ENCODE measurements at regions not wholly inside any gene's neighbourhood (a gene's known extent, or its start where the extent isn't known, plus 50 kb on each side); places are given as distances from the start of the nearest gene placed in this dataset.
"Not testable (repeated sequence)": the region's sequence is repeated elsewhere in the genome, so short reads cannot be mapped to it uniquely, and the experiment has no call there.

GRCh38 chr18:77346208-77346810 lies 96.7 kb downstream of the GALR1 start:
- Histone ChIP-seq H3K4me1 (ENCODE audit: insufficient read depth, low read length) (no peaks in the 10 kb centered on the region), H3K4me2 (ENCODE audit: insufficient read depth, low read length) (no peak overlapping the region), H3K36me3 (ENCODE audit: insufficient read depth, low read length) (no peaks in the 10 kb centered on the region), H3K27me3 (ENCODE audit: insufficient read depth, low read length, poor library complexity) (no peaks in the 10 kb centered on the region), H3K79me2 (ENCODE audit: insufficient read depth, low read length) (no peaks in the 10 kb centered on the region), H3K9me3 (ENCODE audit: insufficient read depth, low read length, severe bottlenecking) (peaks cover 4% of the 10 kb centered on the region), H3K27ac (ENCODE audit: low read length) (no peak overlapping the region), H3K9ac (ENCODE audit: low read depth, low read length) (no peak overlapping the region), H4K20me1 (ENCODE audit: insufficient read depth, low read length) (no peaks in the 10 kb centered on the region), H2AFZ (ENCODE audit: low read depth, low read length) (no peak overlapping the region), H3K4me3 (ENCODE audit: low read depth in 1 of 2, low read length in 2 of 2) (no peak overlapping the region)
- TF ChIP-seq, protein P1, sequence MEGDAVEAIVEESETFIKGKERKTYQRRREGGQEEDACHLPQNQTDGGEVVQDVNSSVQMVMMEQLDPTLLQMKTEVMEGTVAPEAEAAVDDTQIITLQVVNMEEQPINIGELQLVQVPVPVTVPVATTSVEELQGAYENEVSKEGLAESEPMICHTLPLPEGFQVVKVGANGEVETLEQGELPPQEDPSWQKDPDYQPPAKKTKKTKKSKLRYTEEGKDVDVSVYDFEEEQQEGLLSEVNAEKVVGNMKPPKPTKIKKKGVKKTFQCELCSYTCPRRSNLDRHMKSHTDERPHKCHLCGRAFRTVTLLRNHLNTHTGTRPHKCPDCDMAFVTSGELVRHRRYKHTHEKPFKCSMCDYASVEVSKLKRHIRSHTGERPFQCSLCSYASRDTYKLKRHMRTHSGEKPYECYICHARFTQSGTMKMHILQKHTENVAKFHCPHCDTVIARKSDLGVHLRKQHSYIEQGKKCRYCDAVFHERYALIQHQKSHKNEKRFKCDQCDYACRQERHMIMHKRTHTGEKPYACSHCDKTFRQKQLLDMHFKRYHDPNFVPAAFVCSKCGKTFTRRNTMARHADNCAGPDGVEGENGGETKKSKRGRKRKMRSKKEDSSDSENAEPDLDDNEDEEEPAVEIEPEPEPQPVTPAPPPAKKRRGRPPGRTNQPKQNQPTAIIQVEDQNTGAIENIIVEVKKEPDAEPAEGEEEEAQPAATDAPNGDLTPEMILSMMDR (IDR thresholded peaks at IDR 0.05; ENCODE audit: borderline replicate concordance, extremely low read depth, low read length, poor library complexity, severe bottlenecking) = no peak
- TF ChIP-seq EZH2 (IDR thresholded peaks at IDR 0.05; ENCODE audit: borderline replicate concordance, low read depth, low read length, severe bottlenecking) = no peak
- DNase-seq (no peak), ATAC-seq (ENCODE audit: insufficient read depth, low read depth) (no peak)

DNA sequence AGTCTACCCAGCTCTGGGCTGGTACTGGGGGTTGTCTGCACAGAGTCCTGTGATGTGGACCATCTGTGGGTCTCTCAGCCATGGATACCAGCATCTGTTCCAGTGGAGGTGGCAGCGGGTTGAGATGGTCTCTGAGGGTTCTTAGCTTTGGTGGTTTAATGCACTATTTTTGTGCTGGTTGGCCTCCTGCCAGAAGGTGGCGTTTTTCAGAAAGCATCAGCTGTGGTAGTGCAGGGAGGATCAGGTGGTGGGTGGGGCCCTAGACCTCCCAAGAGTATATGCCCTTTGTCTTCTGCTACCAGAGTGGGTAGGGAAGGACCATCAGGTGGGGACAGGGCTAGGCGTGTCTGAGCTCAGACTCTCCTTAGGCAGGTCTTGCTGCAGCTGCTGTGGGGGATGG lies 103.7 kb downstream of the GALR1 start:
- H3K9ac ChIP-seq (ENCODE audit: low read depth, low read length); H3K9me3 ChIP-seq (ENCODE audit: insufficient read depth, low read length, severe bottlenecking); H3K4me2 ChIP-seq (ENCODE audit: insufficient read depth, low read length); H3K36me3 ChIP-seq (ENCODE audit: insufficient read depth, low read length); H3K27ac ChIP-seq (ENCODE audit: low read length); H3K4me3 ChIP-seq (ENCODE audit: low read depth in 1 of 2, low read length in 2 of 2); ATAC-seq (ENCODE audit: insufficient read depth, low read depth); H4K20me1 ChIP-seq (ENCODE audit: insufficient read depth, low read length); H3K79me2 ChIP-seq (ENCODE audit: insufficient read depth, low read length); H2AFZ ChIP-seq (ENCODE audit: low read depth, low read length); H3K27me3 ChIP-seq (ENCODE audit: insufficient read depth, low read length, poor library complexity); H3K4me1 ChIP-seq (ENCODE audit: insufficient read depth, low read length): not testable (repeated sequence)
- TF ChIP-seq, protein P1 (IDR thresholded peaks at IDR 0.05; ENCODE audit: borderline replicate concordance, extremely low read depth, low read length, poor library complexity, severe bottlenecking) = peak; percentile 25
- DNase-seq = peak; percentile 15

GRCh38 chr18:77359561-77360314 lies 110.1 kb downstream of the GALR1 start:
- no peak overlapping the region for H3K27ac ChIP-seq (ENCODE audit: low read length)
- no peak overlapping the region for H3K9ac ChIP-seq (ENCODE audit: low read depth, low read length)
- H4K20me1 ChIP-seq (ENCODE audit: insufficient read depth, low read length) = no peaks in the 10 kb centered on the region
- H3K9me3 ChIP-seq (ENCODE audit: insufficient read depth, low read length, severe bottlenecking) = no peaks in the 10 kb centered on the region
- DNase-seq = no peak
- no peaks in the 10 kb centered on the region for H3K79me2 ChIP-seq (ENCODE audit: insufficient read depth, low read length)
- no peak overlapping the region for H3K4me2 ChIP-seq (ENCODE audit: insufficient read depth, low read length)
- H3K4me1 ChIP-seq (ENCODE audit: insufficient read depth, low read length) = no peaks in the 10 kb centered on the region
- no peak for ATAC-seq (ENCODE audit: insufficient read depth, low read depth)
- TF ChIP-seq, protein P1 (IDR thresholded peaks at IDR 0.05; ENCODE audit: borderline replicate concordance, extremely low read depth, low read length, poor library complexity, severe bottlenecking) = no peak
- no peak for TF ChIP-seq EZH2 (IDR thresholded peaks at IDR 0.05; ENCODE audit: borderline replicate concordance, low read depth, low read length, severe bottlenecking)
- no peak overlapping the region for H3K4me3 ChIP-seq (ENCODE audit: low read depth in 1 of 2, low read length in 2 of 2)
- H3K27me3 ChIP-seq (ENCODE audit: insufficient read depth, low read length, poor library complexity) = no peaks in the 10 kb centered on the region
- no peaks in the 10 kb centered on the region for H3K36me3 ChIP-seq (ENCODE audit: insufficient read depth, low read length)
- no peak overlapping the region for H2AFZ ChIP-seq (ENCODE audit: low read depth, low read length)

All from DND-41 (cell line).